NCI-H1417 treated with DMSO at 0.1 percent for 48 hours (cell line): ENCODE measurements at regions not wholly inside any gene's neighbourhood (a gene's known extent, or its start where the extent isn't known, plus 50 kb on each side); places are given as distances from the start of the nearest gene placed in this dataset.
"Not testable (repeated sequence)": the region's sequence is repeated elsewhere in the genome, so short reads cannot be mapped to it uniquely, and the experiment has no call there.

Experiments used
- DNase-seq: peaks from one replicate; lab custom pipeline; 2025; lab: John Stamatoyannopoulos, UW

DNA sequence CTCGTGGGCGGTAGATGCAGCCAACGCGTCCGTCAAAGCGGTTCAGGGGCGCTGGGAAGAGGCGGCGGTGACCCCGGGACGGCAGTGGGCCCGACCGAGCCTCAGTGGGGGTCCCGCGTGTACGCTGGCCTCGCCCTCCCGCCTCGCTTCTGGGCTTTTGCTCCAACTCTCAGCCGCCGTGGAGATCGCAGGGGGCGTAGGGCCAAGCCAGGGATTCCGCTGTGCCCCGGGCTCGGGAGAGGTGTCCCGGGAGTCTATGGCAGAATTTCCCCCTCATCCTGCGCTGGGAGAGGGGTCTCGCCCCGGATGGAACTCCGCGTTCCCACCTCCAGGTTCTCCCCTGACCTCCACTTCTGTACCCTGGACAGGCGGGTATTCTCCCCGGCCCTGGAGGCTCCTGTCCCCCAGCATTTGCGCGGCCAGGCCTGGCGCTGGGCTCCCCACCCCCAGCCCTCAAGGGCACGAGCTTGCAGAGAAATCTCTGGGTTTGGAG lies 131.9 kb downstream of the MRPL36 start:
- no peak for DNase-seq

- no peak for DNase-seq
These were observed 132.6 kb downstream of the MRPL36 start for GRCh38 chr5:1666812-1667588.

DNA sequence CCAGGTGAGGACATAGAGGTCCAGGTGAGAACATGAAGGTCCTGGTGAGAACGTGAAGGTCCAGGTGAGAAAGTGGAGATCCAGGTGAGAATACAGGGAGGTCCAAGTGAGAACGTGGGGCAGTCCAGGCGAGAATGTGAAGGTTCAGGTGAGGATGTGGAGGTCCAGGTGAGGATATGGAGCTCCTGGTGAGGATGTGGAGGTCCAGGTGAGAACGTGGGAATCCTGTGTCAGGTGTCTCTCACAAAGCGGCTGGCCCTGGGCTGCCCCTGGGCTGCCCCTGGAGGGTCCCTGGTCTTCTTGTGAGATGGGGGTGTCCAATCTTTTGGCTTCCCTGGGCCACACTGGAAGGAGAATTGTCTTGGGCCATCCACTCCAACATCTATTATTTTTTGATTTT lies 133.4 kb downstream of the MRPL36 start:
- no peak for DNase-seq

DNA sequence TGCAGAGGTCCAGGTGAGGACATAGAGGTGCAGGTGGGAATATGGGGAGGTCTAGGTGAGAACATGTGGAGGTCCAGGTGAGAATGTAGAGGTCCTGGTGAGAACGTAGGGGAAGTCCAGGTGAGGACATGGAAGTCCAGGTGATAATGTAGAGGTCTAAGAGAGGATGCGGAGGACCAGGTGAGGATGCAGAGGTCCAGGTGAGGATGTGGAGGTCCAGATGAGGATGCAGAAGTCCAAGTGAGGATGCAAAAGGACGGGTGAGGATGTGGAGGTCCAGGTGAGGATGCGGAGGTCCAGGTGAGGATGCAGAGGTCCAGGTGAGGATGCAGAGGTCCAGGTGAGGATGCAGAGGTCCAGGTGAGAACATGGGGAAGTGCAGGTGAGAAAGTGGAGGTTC lies 133.8 kb downstream of the MRPL36 start:
- no peak for DNase-seq

DNA sequence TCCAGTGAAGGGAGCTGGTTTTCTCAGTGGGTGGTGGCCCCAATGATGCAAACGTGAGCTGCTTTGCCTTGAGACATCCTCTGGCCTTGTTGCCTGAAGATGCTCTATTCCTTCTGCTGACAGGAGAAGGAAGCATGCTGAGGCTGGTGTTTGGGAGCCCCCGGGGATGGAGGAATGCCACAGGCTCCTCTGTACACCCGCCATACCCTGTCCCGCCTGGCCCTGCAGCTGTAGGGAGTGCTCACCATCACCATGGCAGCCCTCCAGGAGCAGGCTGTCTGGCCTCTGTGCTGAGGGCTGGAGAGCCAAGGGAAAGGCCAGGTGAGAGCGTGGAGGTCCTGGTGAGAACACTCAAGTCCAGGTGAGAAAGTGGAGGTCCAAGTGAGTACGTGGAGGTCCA lies 134.4 kb downstream of the MRPL36 start:
- DNase-seq = no peak

DNA sequence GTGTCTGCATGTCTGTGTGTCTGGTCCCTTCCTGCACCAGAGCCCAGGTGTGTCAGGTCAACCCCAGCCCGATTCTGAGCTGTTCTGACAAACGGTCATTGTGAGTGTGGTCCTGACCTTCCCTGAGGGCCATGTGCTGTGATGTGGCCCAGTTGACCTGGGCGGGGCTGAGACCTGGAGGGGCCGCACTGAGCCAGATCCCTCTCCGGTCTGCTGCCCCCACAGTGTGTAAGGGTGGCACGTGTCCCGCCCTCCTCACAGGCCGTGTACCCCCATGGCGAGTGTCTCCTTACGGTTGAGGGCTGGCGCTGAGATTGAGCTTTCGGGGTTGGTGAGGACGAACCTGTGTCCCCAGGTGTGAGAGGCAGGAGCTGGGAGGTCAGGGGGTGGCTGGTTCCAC lies 136.5 kb downstream of the MRPL36 start:
- DNase-seq = no peak

GRCh38 chr5:1662559-1663085 lies 137.0 kb downstream of the MRPL36 start:
- no peak for DNase-seq

GRCh38 chr5:1661831-1662558 lies 137.6 kb downstream of the MRPL36 start:
- DNase-seq = no peak

DNA sequence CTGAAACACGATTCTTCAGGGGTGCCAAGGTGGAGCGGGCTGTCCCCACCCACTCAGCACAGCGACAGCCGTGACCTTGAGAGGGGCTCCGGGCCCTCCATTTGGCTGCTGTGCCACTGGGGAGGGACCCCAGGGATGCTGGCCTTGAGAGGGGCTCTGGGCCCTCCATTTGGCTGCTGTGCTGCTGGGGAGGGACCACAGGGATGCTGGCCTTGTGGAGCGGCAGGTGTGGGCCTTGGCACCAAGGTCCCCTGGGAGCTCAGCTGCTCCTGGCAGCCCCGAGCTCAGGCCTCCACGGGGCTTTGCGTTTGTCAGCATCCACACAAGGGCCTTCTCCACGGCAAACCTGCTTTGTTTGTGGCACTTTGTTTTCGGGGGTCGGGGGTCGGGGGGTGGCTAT lies 137.6 kb upstream of the LPCAT1 start:
- no peak for DNase-seq

DNA sequence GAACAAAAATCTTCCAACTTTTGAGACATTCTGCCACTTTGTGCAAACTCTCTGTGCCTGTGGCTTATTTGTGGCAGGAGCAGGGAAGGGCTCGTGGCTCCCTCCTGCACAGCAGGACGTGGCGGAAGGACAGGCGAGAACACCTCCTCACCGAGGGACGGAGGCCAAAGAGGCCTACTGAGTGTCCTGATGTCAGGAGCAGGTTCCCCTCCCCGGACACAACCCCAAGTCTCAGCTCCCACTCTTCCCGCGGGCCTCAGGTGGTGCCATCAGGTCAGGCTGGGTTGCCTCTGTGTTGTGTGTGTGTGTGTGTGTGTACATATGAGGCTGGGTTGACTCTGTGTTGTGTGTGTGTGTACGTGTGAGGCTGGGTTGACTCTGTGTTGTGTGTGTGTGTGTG lies 136.8 kb upstream of the LPCAT1 start:
- no peak for DNase-seq

- DNase-seq = no peak
These were observed 136.2 kb upstream of the LPCAT1 start for GRCh38 chr5:1660001-1660400.

DNA sequence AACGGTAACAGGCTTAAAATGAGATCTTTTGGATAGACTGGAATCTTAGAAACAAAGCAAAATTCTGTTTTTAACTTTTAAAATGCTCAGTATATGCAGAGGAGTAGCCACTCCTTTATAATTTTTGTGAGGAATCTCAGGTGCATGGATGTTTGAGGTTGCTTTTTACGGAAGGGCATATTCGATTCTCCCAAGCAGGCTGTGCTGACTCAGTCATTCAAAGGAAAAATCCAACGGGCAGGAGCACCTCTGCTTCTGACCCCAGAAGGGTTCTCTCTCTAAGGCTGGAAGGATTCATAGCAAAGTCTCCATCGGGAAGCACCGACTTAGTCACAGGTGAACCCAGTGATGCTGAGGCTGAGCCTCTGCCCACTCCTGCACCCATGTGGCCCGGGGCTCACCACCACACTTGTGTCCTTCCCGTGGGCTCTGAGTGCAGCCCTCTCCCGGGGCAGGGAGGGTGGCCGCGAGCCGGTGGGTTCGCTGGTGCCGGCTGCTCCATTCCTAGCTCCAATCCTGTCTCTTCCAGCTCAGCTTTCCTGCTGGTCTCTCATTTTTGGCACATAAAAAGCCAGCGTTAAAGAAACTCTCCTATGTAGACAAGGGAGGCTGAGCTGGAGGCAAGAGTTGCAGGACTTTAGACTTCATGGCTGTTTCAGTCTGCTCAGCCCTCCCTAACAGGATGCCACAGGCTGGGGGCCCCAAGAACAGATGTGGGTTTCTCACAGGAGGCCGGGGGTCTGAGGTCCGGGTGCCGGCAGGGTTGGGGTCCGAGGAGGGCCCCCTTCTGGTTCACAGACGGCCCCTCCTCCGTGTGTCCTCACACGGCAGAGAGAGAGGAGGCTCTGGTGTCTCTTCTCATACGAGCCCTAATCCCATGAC lies 135.6 kb upstream of the LPCAT1 start:
- DNase-seq = no peak

DNA sequence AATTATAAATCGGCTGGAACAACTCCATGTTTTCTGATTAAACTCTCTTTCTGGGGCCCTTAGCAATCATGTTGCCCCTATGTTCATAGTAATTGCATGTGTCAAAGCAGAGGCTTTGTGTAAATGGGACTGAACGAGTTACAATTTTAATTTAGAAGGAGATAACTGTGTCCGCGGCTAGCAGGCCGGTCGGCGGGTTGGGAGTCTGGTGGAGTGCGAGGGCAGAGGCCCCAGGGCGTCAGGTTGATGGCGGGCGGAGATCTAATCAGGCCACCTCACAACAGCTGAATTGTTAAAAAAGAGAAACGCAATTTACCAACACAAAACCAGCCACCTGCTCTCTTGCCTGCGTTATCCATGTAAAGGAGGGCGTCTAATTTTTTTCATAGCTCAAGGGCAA lies 134.9 kb upstream of the LPCAT1 start:
- no peak for DNase-seq

GRCh38 chr5:1657161-1657741 lies 133.5 kb upstream of the LPCAT1 start:
- DNase-seq = no peak

- DNase-seq = no peak
These were observed 132.7 kb upstream of the LPCAT1 start for GRCh38 chr5:1656271-1656975.

DNA sequence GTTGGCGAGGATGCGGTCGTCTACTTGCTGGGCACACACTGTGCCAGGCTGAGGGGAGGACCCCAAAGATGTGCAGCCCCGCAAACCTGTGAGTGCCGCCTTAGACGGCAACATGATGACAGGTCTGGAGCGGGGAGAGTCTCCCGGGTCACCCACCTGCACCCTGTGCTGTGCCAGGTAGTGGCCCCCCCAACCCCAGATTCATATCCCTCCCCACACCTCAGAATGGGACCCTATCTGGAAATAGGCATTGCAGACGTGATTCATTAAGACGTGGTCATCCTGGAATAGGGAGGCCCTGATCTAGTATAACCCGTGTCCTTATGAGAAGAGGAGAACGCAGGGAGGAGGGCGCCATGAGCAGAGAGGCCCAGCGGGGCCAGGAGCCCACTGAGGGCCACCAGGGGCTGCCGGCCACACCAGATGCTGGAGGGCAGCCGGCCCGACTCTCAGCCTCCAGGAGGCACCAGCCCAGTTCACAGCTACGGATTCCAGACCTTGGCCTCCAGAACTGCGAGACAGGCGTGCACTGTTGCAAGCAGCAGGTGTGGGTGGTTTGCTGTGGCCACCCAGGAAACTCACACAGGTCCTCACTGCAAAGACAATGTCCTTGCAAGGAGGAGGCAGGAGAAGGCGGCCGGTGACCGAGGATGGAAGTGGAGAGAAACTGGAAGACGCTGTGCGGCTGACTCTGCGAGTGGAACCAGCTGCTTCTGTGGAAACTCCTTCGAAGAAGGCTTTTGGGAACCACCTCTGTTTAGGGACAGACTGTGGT lies 131.9 kb upstream of the LPCAT1 start:
- no peak for DNase-seq

- no peak for DNase-seq
These were observed 131.2 kb upstream of the LPCAT1 start for GRCh38 chr5:1654786-1655495.

GRCh38 chr5:1653698-1654651 lies 130.2 kb upstream of the LPCAT1 start:
- DNase-seq = not testable (repeated sequence)
